K562 (cell line): ENCODE measurements at regions not wholly inside any gene's neighbourhood (a gene's known extent, or its start where the extent isn't known, plus 50 kb on each side); places are given as distances from the start of the nearest gene placed in this dataset.

ENCODE experiments used
- EZH2 ChIP-seq: IDR thresholded peaks from 2 replicates; pipeline ENCODE4 v1.6.1; 2012; ENCODE audit warnings: low read depth, mild to moderate bottlenecking, inconsistent platforms, low read length, borderline replicate concordance
- MCM2 ChIP-seq: fragments of 450-650 bp; IDR thresholded peaks from 2 replicates; pipeline ENCODE4 v1.6.1; 2017; ENCODE audit warnings: low read depth, mild to moderate bottlenecking
- MYNN ChIP-seq, 2 experiments: sonication (generic); formaldehyde crosslinking in 1 of 2; IDR thresholded peaks; 2 replicates each; pipeline versions ENCODE4 v1.5.0 to v1.6.1; 2016 to 2020; ENCODE audit warnings: antibody characterized with exemption in 1 of 2, missing genetic modification reagents in 1 of 2
- NR1H2 ChIP-seq: sonication (generic); formaldehyde crosslinking; IDR thresholded peaks from 2 replicates; pipeline ENCODE4 v1.4.0; 2020; ENCODE audit warnings: mild to moderate bottlenecking, missing genetic modification reagents
- POLR2A ChIP-seq: fragments of 450-650 bp; conservative IDR thresholded peaks from 2 replicates; pipeline ENCODE4 v1.6.1; 2016
- RFX5 ChIP-seq: IDR thresholded peaks from 2 replicates; pipeline ENCODE4 v1.6.1; 2011; ENCODE audit warnings: low read depth, mild to moderate bottlenecking, improper control_type of control experiment, low read length
- SAFB2 ChIP-seq: fragments of 200-400 bp; formaldehyde crosslinking; IDR thresholded peaks from 2 replicates; pipeline ENCODE4 v1.6.1; 2018; ENCODE audit warnings: borderline replicate concordance, low read length, low read depth, moderate library complexity; ENCODE audit not compliant: severe bottlenecking
- ZNF354B ChIP-seq: fragments of 250-450 bp; sonication (Bioruptor Pico); IDR thresholded peaks from 2 replicates; pipeline ENCODE4 v1.4.0; 2020
- ZNF695 ChIP-seq: fragments of 450-650 bp; formaldehyde crosslinking; IDR thresholded peaks from 2 replicates; pipeline ENCODE4 v1.4.0; 2020; ENCODE audit warnings: mild to moderate bottlenecking, moderate library complexity
- TF ChIP-seq, protein P1 (sequence below), 3 experiments: IDR thresholded peaks in 2 of 3; conservative IDR thresholded peaks in 1 of 3; 2 replicates each; pipeline ENCODE4 v1.5.1; 2011 to 2012; ENCODE audit warnings: low read length in 3 of 3, mild to moderate bottlenecking in 3 of 3, control low read depth in 2 of 3, improper control_type of control experiment in 1 of 3, inconsistent platforms in 1 of 3, low read depth in 1 of 3, mixed read lengths in 1 of 3, moderate library complexity in 1 of 3; ENCODE audit not compliant: insufficient read depth in 2 of 3
- TF ChIP-seq, protein P2 (sequence below): fragments of 450-650 bp; formaldehyde crosslinking; IDR thresholded peaks from 2 replicates; pipeline ENCODE4 v1.4.0; 2020; ENCODE audit warnings: mild to moderate bottlenecking, mixed read lengths

DNA sequence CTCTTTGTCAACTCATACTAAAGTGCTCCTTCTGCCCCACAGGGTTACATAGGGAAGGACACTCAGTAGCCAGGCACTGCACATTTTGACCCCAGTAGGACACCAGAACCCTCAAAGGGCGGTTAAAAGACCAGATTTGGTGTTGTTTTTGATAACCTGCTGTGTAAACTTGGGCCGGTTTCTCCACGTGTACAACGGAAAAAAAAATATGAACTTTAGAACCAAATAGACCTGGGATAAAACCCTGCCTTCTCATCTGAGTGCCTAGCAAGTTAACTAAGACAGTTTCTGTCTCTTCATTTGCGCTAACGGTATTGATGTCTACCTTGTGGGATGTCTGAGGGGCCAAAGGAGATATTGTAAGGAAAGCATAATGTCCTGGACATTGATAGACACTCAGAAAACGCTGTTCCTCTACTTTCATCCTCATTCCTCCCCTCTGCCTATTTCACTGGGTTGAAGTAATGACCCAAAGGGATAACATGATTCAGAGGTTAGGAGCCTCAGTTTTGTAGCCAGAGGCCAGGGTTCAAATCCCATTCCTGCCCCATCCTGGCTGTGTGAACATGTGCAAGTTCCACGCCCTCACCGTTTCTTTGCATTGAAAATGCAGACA, 155.9 kb upstream of the LPP start:
- TF ChIP-seq RFX5 (no peak), MYNN (IDR thresholded peaks at IDR 0.05) (no peak), MYNN (CRISPR knock-in tag; IDR thresholded peaks at IDR 0.05) (no peak), MCM2 (no peak), SAFB2 (no peak), POLR2A (no peak), ZNF354B (CRISPR knock-in tag) (no peak), ZNF695 (CRISPR knock-in tag) (no peak), NR1H2 (CRISPR knock-in tag) (no peak), EZH2 (no peak)
- TF ChIP-seq, protein P1, sequence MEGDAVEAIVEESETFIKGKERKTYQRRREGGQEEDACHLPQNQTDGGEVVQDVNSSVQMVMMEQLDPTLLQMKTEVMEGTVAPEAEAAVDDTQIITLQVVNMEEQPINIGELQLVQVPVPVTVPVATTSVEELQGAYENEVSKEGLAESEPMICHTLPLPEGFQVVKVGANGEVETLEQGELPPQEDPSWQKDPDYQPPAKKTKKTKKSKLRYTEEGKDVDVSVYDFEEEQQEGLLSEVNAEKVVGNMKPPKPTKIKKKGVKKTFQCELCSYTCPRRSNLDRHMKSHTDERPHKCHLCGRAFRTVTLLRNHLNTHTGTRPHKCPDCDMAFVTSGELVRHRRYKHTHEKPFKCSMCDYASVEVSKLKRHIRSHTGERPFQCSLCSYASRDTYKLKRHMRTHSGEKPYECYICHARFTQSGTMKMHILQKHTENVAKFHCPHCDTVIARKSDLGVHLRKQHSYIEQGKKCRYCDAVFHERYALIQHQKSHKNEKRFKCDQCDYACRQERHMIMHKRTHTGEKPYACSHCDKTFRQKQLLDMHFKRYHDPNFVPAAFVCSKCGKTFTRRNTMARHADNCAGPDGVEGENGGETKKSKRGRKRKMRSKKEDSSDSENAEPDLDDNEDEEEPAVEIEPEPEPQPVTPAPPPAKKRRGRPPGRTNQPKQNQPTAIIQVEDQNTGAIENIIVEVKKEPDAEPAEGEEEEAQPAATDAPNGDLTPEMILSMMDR (IDR thresholded peaks at IDR 0.05 in 2 of 3, conservative IDR thresholded peaks at IDR 0.05 in 1 of 3; ENCODE audit: insufficient read depth in 2 of 3, low read depth in 1 of 3, low read length in 3 of 3): no peak
- TF ChIP-seq, protein P2, sequence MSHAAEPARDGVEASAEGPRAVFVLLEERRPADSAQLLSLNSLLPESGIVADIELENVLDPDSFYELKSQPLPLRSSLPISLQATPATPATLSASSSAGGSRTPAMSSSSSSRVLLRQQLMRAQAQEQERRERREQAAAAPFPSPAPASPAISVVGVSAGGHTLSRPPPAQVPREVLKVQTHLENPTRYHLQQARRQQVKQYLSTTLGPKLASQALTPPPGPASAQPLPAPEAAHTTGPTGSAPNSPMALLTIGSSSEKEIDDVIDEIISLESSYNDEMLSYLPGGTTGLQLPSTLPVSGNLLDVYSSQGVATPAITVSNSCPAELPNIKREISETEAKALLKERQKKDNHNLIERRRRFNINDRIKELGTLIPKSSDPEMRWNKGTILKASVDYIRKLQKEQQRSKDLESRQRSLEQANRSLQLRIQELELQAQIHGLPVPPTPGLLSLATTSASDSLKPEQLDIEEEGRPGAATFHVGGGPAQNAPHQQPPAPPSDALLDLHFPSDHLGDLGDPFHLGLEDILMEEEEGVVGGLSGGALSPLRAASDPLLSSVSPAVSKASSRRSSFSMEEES (CRISPR knock-in tag): no peak
